IMR-90 (cell line): ENCODE measurements at regions not wholly inside any gene's neighbourhood (a gene's known extent, or its start where the extent isn't known, plus 50 kb on each side); places are given as distances from the start of the nearest gene placed in this dataset.

Source experiments
- ATAC-seq: fragments of 200-7000 bp; cut with Tn5 transposase; 2 replicates; pipeline ENCODE4 v1.9.1; 2020; ENCODE audit warnings: low read depth, mild to moderate bottlenecking, moderate library complexity
- BruUV-seq: library from RNA; stranded (reverse); fragments of 400-500 nt; replicated peaks from 2 replicates; lab custom pipeline; 2021; lab: Mats Ljungman, UMichigan
- CTCF ChIA-PET: fragments of 300-600 bp; formaldehyde crosslinking; extraction: SDS; loops from one replicate; lab custom pipeline; 2021; ENCODE audit warnings: antibody characterized with exemption; lab: Yijun Ruan, JAX
- POLR2A ChIA-PET: fragments of 300-600 bp; sonication (Branson Sonifier 250); formaldehyde crosslinking; loops from one replicate; lab custom pipeline; 2022; ENCODE audit warnings: antibody characterized with exemption; ENCODE audit not compliant: unreplicated experiment; lab: Charles Lee
- DNase-seq: peaks from one replicate; pipeline ENCODE4 v3.0.0; 2013
- H2AFZ ChIP-seq: replicated peaks from 2 replicates; pipeline ENCODE3; 2013; ENCODE audit warnings: low read length, mild to moderate bottlenecking; ENCODE audit not compliant: poor library complexity
- H2AK5ac ChIP-seq: 2 replicates; pipeline ENCODE4 v1.6.1; 2013; ENCODE audit warnings: low read depth, low read length, inconsistent platforms
- H2AK9ac ChIP-seq: replicated peaks from 2 replicates; pipeline ENCODE3; 2013; ENCODE audit warnings: mild to moderate bottlenecking, low read depth, low read length, moderate library complexity; ENCODE audit not compliant: poor library complexity
- H2BK120ac ChIP-seq: 2 replicates; pipeline ENCODE4 v1.6.1; 2013; ENCODE audit warnings: low read depth, low read length, inconsistent platforms
- H2BK15ac ChIP-seq: 3 replicates; pipeline ENCODE4 v1.6.1; 2013; ENCODE audit warnings: low read depth, low read length, inconsistent platforms
- H2BK20ac ChIP-seq: 2 replicates; pipeline ENCODE4 v1.6.1; 2013; ENCODE audit warnings: low read depth, mild to moderate bottlenecking, inconsistent platforms, low read length, moderate library complexity
- H2BK5ac ChIP-seq: 2 replicates; pipeline ENCODE4 v1.6.1; 2013; ENCODE audit warnings: mild to moderate bottlenecking, low read depth, low read length, inconsistent platforms; ENCODE audit not compliant: poor library complexity, severe bottlenecking
- H3K14ac ChIP-seq: replicated peaks from 2 replicates; pipeline ENCODE4 v1.6.1; 2013; ENCODE audit warnings: low read depth, low read length, inconsistent platforms
- H3K18ac ChIP-seq: 2 replicates; pipeline ENCODE4 v1.6.1; 2013; ENCODE audit warnings: low read depth, low read length, control low read depth
- H3K23ac ChIP-seq: 2 replicates; pipeline ENCODE4 v1.6.1; 2013; ENCODE audit warnings: low read depth, low read length, inconsistent platforms
- H3K27ac ChIP-seq: 2 replicates; pipeline ENCODE4 v1.5.1; 2013; ENCODE audit warnings: mild to moderate bottlenecking, control low read depth, low read length; ENCODE audit not compliant: insufficient read depth
- H3K27me3 ChIP-seq: 2 replicates; pipeline ENCODE4 v1.6.1; 2013; ENCODE audit warnings: low read length; ENCODE audit not compliant: control insufficient read depth, insufficient read depth
- H3K36me3 ChIP-seq: 2 replicates; pipeline ENCODE4 v1.6.1; 2013; ENCODE audit warnings: low read length, mixed read lengths; ENCODE audit not compliant: control insufficient read depth, insufficient read depth
- H3K4ac ChIP-seq: 2 replicates; pipeline ENCODE4 v1.6.1; 2013; ENCODE audit warnings: low read depth, low read length, inconsistent platforms
- H3K4me1 ChIP-seq: 2 replicates; pipeline ENCODE4 v1.6.1; 2013; ENCODE audit warnings: low read length, mixed read lengths; ENCODE audit not compliant: control insufficient read depth, insufficient read depth
- H3K4me2 ChIP-seq: 2 replicates; pipeline ENCODE4 v1.6.1; 2013; ENCODE audit warnings: low read depth, mild to moderate bottlenecking, control low read depth, low read length, moderate library complexity
- H3K4me3 ChIP-seq: 2 replicates; pipeline ENCODE4 v1.5.1; 2013; ENCODE audit warnings: low read depth, mild to moderate bottlenecking, control low read depth, low read length, moderate library complexity; ENCODE audit not compliant: insufficient read depth
- H3K56ac ChIP-seq: 2 replicates; pipeline ENCODE4 v1.6.1; 2013; ENCODE audit warnings: low read length, inconsistent platforms; ENCODE audit not compliant: insufficient read depth; ENCODE audit errors: extremely low read depth
- H3K79me1 ChIP-seq, 2 experiments: 2 replicates each; pipeline ENCODE4 v1.6.1; 2013; ENCODE audit warnings: low read length in 2 of 2, inconsistent platforms in 1 of 2, low read depth in 1 of 2
- H3K9ac ChIP-seq: 2 replicates; pipeline ENCODE4 v1.6.1; 2013; ENCODE audit warnings: low read depth, low read length, control low read depth
- H3K9me1 ChIP-seq: 2 replicates; pipeline ENCODE4 v1.6.1; 2013; ENCODE audit warnings: low read length, inconsistent platforms; ENCODE audit not compliant: insufficient read depth
- H3K9me3 ChIP-seq: 2 replicates; pipeline ENCODE4 v1.6.1; 2013; ENCODE audit warnings: low read length; ENCODE audit not compliant: control insufficient read depth, insufficient read depth
- H4K20me1 ChIP-seq: 2 replicates; pipeline ENCODE4 v1.6.1; 2013; ENCODE audit warnings: low read length, inconsistent platforms; ENCODE audit not compliant: insufficient read depth
- H4K5ac ChIP-seq: 2 replicates; pipeline ENCODE4 v1.6.1; 2013; ENCODE audit warnings: mild to moderate bottlenecking, low read depth, low read length, control low read depth
- H4K8ac ChIP-seq, 2 experiments: 2 replicates each; pipeline ENCODE4 v1.6.1; 2013; ENCODE audit warnings: low read depth in 2 of 2, low read length in 2 of 2, control low read depth in 1 of 2, inconsistent platforms in 1 of 2
- H4K91ac ChIP-seq: 2 replicates; pipeline ENCODE4 v1.6.1; 2013; ENCODE audit warnings: low read depth, low read length, inconsistent platforms; ENCODE audit not compliant: insufficient read depth
- POLR2A ChIP-seq: IDR thresholded peaks from 2 replicates; pipeline ENCODE4 v1.6.1; 2012; ENCODE audit warnings: mild to moderate bottlenecking, low read depth, low read length
- RAD21 ChIP-seq: IDR thresholded peaks from 2 replicates; pipeline ENCODE4 v1.6.1; 2012; ENCODE audit warnings: low read length, improper control_type of control experiment
- WGBS, 2 experiments: methylation state at CpG; one replicate each; pipeline versions ENCODE4 v1.1.5 to v1.1.7; 2013; ENCODE audit warnings: missing lambda C conversion rate in 2 of 2; ENCODE audit not compliant: insufficient read length in 1 of 2; ENCODE audit errors: extremely low coverage in 2 of 2; 5-methylcytosine and 5-hydroxymethylcytosine counted together
- dilution Hi-C: fragments of 300-500 bp; cut with HindIII; formaldehyde crosslinking; loops from one replicate; pipeline ENCODE4 v1.14.3; 2018; ENCODE audit warnings: low sequenced_read_pairs; ENCODE audit not compliant: unreplicated experiment
- in situ Hi-C: fragments of 300-500 bp; cut with MboI; formaldehyde crosslinking; loops from 3 replicates; pipeline ENCODE4 v1.14.3; 2019; ENCODE audit warnings: low sequenced_read_pairs, inconsistent platforms, mixed read lengths
- intact Hi-C: fragments of 100-400 bp; cut with micrococcal nuclease; formaldehyde crosslinking; loops from 2 replicates; pipeline ENCODE4 v1.10.0; 2022

DNA sequence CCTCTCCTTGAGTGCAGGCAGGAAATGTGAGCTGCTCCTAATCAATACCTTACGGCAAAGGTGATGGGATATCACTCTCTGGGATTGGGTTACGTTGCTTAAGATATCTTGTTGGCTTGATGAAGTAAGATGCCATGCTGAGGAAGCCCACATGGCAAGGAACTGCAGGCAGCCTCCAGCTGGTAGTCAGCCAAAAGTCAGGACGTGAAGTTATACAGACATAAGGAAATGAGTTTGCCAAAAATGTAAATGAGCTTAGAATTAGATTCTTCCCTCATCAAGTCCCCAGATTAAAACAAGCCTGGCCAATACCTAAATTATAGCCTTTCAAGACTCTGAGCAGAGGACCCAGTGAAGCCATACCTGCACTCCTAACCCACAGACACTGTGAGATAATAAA is 155.0 kb downstream of the QDPR start:
- no CpG with 5 or more reads among the region's 3 CpGs for WGBS, 2 experiments
- CTCF ChIA-PET: no interaction called here

More for the DNA sequence above, 155.0 kb downstream of the QDPR start:
- no peak overlapping the region for H3K9ac ChIP-seq
- H3K9me3 ChIP-seq: peaks cover 2% of the 10 kb centered on the region
- TF ChIP-seq RAD21: no peak
- TF ChIP-seq POLR2A: no peak
- H2BK120ac ChIP-seq: no peak overlapping the region
- no peaks in the 10 kb centered on the region for H3K36me3 ChIP-seq
- BruUV-seq: no TSS peak
- H4K91ac ChIP-seq: no peak overlapping the region
- no peak overlapping the region for H2AK5ac ChIP-seq
- H3K56ac ChIP-seq: no peak overlapping the region
- in situ Hi-C loops (no loop called here), intact Hi-C loops (no loop called here), dilution Hi-C loops (no loop called here)
- no peaks in the 10 kb centered on the region for H3K4me1 ChIP-seq
- no peak overlapping the region for H4K5ac ChIP-seq
- peaks cover 20% of the 10 kb centered on the region for H3K27me3 ChIP-seq
- H2AK9ac ChIP-seq: no peak overlapping the region
- H4K20me1 ChIP-seq: no peaks in the 10 kb centered on the region
- no peak overlapping the region for H3K18ac ChIP-seq
- no peak overlapping the region for H2BK15ac ChIP-seq
- H2BK20ac ChIP-seq: no peak overlapping the region
- POLR2A ChIA-PET: no interaction called here
- H2BK5ac ChIP-seq: no peak overlapping the region
- no peak overlapping the region for H4K8ac ChIP-seq
- no peak overlapping the region for H3K4me3 ChIP-seq
- no peak for ATAC-seq
- DNase-seq: no peak
- H3K23ac ChIP-seq: no peak overlapping the region
- no peak overlapping the region for H3K4ac ChIP-seq
- no peak overlapping the region for H3K27ac ChIP-seq
- H3K4me2 ChIP-seq: no peak overlapping the region
- H2AFZ ChIP-seq: no peak overlapping the region
- no peak overlapping the region for H3K14ac ChIP-seq
- H3K9me1 ChIP-seq: no peaks in the 10 kb centered on the region
- no peaks in the 10 kb centered on the region for H3K79me1 ChIP-seq
